SK-N-SH (cell line): ENCODE measurements at regions not wholly inside any gene's neighbourhood (a gene's known extent, or its start where the extent isn't known, plus 50 kb on each side); places are given as distances from the start of the nearest gene placed in this dataset.

Experiments used
- CTCF ChIA-PET: fragments of 300-600, 350-600 bp; formaldehyde crosslinking; extraction: SDS; loops from one replicate; lab custom pipeline; 2021; lab: Yijun Ruan, JAX
- POLR2A ChIA-PET: fragments of 350-600 bp; sonication (Branson Sonifier 250); formaldehyde crosslinking; extraction: SDS; loops from one replicate; lab custom pipeline; 2020; ENCODE audit warnings: antibody characterized with exemption, inconsistent platforms; lab: Yijun Ruan, JAX
- DNase-seq: peaks from one replicate; pipeline ENCODE4 v3.0.0; 2012
- H2AFZ ChIP-seq: fragments of 200-600 bp; sonication (generic); 2 replicates; pipeline ENCODE4 v1.8.1; 2016; ENCODE audit warnings: antibody characterized with exemption, mild to moderate bottlenecking, low read depth
- H3F3A ChIP-seq: fragments of 200-600 bp; sonication (generic); replicated peaks from 2 replicates; pipeline ENCODE3; 2016; ENCODE audit warnings: antibody characterized with exemption, mild to moderate bottlenecking; ENCODE audit not compliant: insufficient read depth
- H3K27ac ChIP-seq, 2 experiments: fragments of 200-500 bp in 1 of 2; fragments of 200-600 bp in 1 of 2; sonication (Bioruptor generic) in 1 of 2; sonication (generic), shearing (Covaris generic) in 1 of 2; 2 replicates each; pipeline versions ENCODE4 v1.5.1 to v1.6.1; 2014 to 2016; ENCODE audit warnings: low read depth in 2 of 2, inconsistent platforms in 1 of 2, low read length in 1 of 2, mild to moderate bottlenecking in 1 of 2, mixed read lengths in 1 of 2
- H3K27me3 ChIP-seq: fragments of 200-600 bp; sonication (generic), shearing (Covaris generic); 2 replicates; pipeline ENCODE4 v1.6.1; 2016; ENCODE audit warnings: mixed run types; ENCODE audit not compliant: insufficient read depth
- H3K36me3 ChIP-seq, 2 experiments: fragments of 200-500 bp in 1 of 2; fragments of 200-600 bp in 1 of 2; sonication (Bioruptor generic) in 1 of 2; sonication (generic) in 1 of 2; replicated peaks in 1 of 2; 2 replicates each; pipeline versions ENCODE3 to v1.5.1; 2014 to 2016; ENCODE audit warnings: low read length in 1 of 2, mild to moderate bottlenecking in 1 of 2; ENCODE audit not compliant: insufficient read depth in 2 of 2, control insufficient read depth in 1 of 2
- H3K4me1 ChIP-seq, 2 experiments: fragments of 200-500 bp in 1 of 2; fragments of 200-600 bp in 1 of 2; sonication (Bioruptor generic) in 1 of 2; sonication (generic), shearing (Covaris generic) in 1 of 2; 2 replicates each; pipeline versions ENCODE4 v1.5.1 to v1.6.1; 2014 to 2016; ENCODE audit warnings: low read depth in 1 of 2, low read length in 1 of 2, mixed run types in 1 of 2; ENCODE audit not compliant: insufficient read depth in 2 of 2, control insufficient read depth in 1 of 2
- H3K4me2 ChIP-seq: fragments of 200-600 bp; sonication (generic), shearing (Covaris generic); 2 replicates; pipeline ENCODE4 v1.6.1; 2017; ENCODE audit warnings: mixed run types
- H3K4me3 ChIP-seq, 2 experiments: fragments of 200-500 bp in 1 of 2; fragments of 200-600 bp in 1 of 2; sonication (Bioruptor generic) in 1 of 2; sonication (generic), shearing (Covaris generic) in 1 of 2; 2 replicates each; pipeline versions ENCODE4 v1.5.1 to v1.8.1; 2014 to 2016; ENCODE audit warnings: low read depth in 2 of 2, inconsistent platforms in 1 of 2, low read length in 1 of 2, mild to moderate bottlenecking in 1 of 2, mixed read lengths in 1 of 2, moderate library complexity in 1 of 2
- H3K79me2 ChIP-seq: fragments of 200-600 bp; sonication (generic); 2 replicates; pipeline ENCODE4 v1.8.1; 2017; ENCODE audit warnings: mild to moderate bottlenecking; ENCODE audit not compliant: insufficient read depth
- H3K9ac ChIP-seq: fragments of 200-600 bp; sonication (generic); 2 replicates; pipeline ENCODE4 v1.6.1; 2017; ENCODE audit warnings: mixed run types
- H3K9me2 ChIP-seq: fragments of 200-600 bp; sonication (generic); 2 replicates; pipeline ENCODE4 v1.6.1; 2017; ENCODE audit warnings: mixed run types
- H3K9me3 ChIP-seq: fragments of 200-600 bp; sonication (generic); 2 replicates; pipeline ENCODE4 v1.6.1; 2017; ENCODE audit warnings: mixed run types, mild to moderate bottlenecking, moderate library complexity
- H4K20me1 ChIP-seq: fragments of 200-600 bp; sonication (generic); 2 replicates; pipeline ENCODE4 v1.6.1; 2017; ENCODE audit warnings: mild to moderate bottlenecking, mixed run types; ENCODE audit not compliant: insufficient read depth
- EZH2phosphoT487 ChIP-seq: fragments of 200-600 bp; sonication (generic); IDR thresholded peaks from 2 replicates; pipeline ENCODE4 v1.6.1; 2017; ENCODE audit warnings: low read depth, mixed run types, mild to moderate bottlenecking, antibody characterized with exemption, moderate library complexity, borderline replicate concordance
- FOSL2 ChIP-seq: IDR thresholded peaks from 2 replicates; pipeline ENCODE4 v1.4.0; 2012; ENCODE audit warnings: low read depth, mild to moderate bottlenecking, moderate library complexity, borderline replicate concordance
- FOXM1 ChIP-seq: IDR thresholded peaks from 2 replicates; pipeline ENCODE4 v1.4.0; 2012; ENCODE audit warnings: low read depth, mild to moderate bottlenecking
- GATA2 ChIP-seq: sonication (generic); formaldehyde crosslinking; IDR thresholded peaks from 2 replicates; pipeline ENCODE4 v1.5.0; 2020; ENCODE audit warnings: mild to moderate bottlenecking, missing genetic modification reagents
- NFIC ChIP-seq: IDR thresholded peaks from 2 replicates; pipeline ENCODE4 v1.4.0; 2012; ENCODE audit warnings: borderline replicate concordance
- NRF1 ChIP-seq: IDR thresholded peaks from 2 replicates; pipeline ENCODE4 v1.6.1; 2012; ENCODE audit warnings: low read depth, mild to moderate bottlenecking, low read length
- POLR2AphosphoS5 ChIP-seq: IDR thresholded peaks from 2 replicates; pipeline ENCODE4 v1.6.1; 2012; ENCODE audit warnings: low read depth, low read length
- RAD21 ChIP-seq: IDR thresholded peaks from 2 replicates; pipeline ENCODE4 v1.6.1; 2012; ENCODE audit warnings: mild to moderate bottlenecking, low read length
- SIN3A ChIP-seq: IDR thresholded peaks from 2 replicates; pipeline ENCODE4 v1.6.1; 2012; ENCODE audit warnings: low read depth, mild to moderate bottlenecking, low read length, moderate library complexity, borderline replicate concordance
- SMC3 ChIP-seq: IDR thresholded peaks from 2 replicates; pipeline ENCODE4 v1.6.1; 2012; ENCODE audit warnings: low read depth, low read length, improper control_type of control experiment
- TCF12 ChIP-seq: IDR thresholded peaks from 2 replicates; pipeline ENCODE4 v1.4.0; 2012
- TEAD4 ChIP-seq: IDR thresholded peaks from 2 replicates; pipeline ENCODE4 v1.4.0; 2012; ENCODE audit warnings: mild to moderate bottlenecking, borderline replicate concordance; ENCODE audit not compliant: insufficient read depth
- WGBS: methylation state at CpG from one replicate; pipeline ENCODE4 v1.1.6; 2017; ENCODE audit warnings: low lambda C conversion rate; 5-methylcytosine and 5-hydroxymethylcytosine counted together
- TF ChIP-seq, protein P1 (sequence below): fragments of 200-600 bp; sonication (generic); IDR thresholded peaks from 2 replicates; pipeline ENCODE4 v1.6.1; 2017; ENCODE audit warnings: antibody characterized with exemption, mild to moderate bottlenecking, moderate library complexity
- TF ChIP-seq, protein P2 (sequence below): IDR thresholded peaks from 2 replicates; pipeline ENCODE4 v1.4.0; 2012; ENCODE audit warnings: low read depth
- TF ChIP-seq, protein P3 (sequence below): fragments of 150-350 bp; IDR thresholded peaks from 2 replicates; pipeline ENCODE4 v1.6.1; 2016; ENCODE audit warnings: mild to moderate bottlenecking, low read depth, low read length

DNA sequence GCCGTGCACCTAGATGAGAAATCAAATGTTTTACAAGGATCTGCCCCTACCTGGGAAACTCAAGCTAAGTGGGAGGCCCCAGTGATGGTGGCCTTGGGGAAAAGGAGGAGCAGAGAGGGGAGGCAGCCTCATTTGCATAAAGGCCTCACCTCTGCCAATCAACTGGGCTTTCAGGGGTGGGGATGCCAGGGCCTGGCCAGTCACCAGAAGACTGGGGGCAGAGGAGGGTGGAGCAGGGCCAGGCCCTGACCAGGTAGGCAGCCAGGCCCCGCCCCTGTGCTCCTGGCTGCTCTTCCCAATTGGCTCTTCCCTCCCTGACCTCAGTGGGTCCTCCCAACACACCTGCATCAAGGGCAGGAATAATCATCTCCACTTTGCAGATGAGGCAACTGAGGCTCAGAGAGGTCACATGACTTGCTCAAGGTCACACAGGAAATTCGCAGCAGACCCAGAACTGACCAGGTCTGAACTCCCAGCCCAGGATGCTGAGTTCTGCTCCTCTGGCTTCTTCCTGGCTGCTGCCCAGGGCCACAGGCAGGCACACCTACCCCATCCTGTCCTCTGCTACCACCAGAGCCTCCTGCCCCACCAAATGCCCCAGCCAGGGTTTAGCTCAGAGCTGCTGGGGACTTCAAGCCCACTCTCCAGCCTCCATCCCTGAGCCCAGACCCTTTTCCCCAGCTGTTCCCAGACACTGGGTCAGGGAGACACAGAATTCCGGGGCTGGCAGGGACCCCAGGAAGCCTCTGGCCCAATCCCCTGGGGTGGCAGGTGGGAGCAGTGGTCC, 677.9 kb downstream of the MATN1 start:
- CTCF ChIA-PET = interaction anchor here (1.6 kb wide), 1 partner anchor 8 kb away, joined by 4 read pairs; no protein-coding TSS in a partner anchor
- H2AFZ ChIP-seq = no peak overlapping the region
- TF ChIP-seq POLR2AphosphoS5 (no peak), TEAD4 (no peak), NRF1 (no peak), NFIC (no peak), FOSL2 (no peak), SMC3 (no peak), FOXM1 (no peak), GATA2 (CRISPR knock-in tag) (no peak), EZH2phosphoT487 (no peak), RAD21 (no peak), TCF12 (no peak), SIN3A (no peak)
- TF ChIP-seq, protein P1, sequence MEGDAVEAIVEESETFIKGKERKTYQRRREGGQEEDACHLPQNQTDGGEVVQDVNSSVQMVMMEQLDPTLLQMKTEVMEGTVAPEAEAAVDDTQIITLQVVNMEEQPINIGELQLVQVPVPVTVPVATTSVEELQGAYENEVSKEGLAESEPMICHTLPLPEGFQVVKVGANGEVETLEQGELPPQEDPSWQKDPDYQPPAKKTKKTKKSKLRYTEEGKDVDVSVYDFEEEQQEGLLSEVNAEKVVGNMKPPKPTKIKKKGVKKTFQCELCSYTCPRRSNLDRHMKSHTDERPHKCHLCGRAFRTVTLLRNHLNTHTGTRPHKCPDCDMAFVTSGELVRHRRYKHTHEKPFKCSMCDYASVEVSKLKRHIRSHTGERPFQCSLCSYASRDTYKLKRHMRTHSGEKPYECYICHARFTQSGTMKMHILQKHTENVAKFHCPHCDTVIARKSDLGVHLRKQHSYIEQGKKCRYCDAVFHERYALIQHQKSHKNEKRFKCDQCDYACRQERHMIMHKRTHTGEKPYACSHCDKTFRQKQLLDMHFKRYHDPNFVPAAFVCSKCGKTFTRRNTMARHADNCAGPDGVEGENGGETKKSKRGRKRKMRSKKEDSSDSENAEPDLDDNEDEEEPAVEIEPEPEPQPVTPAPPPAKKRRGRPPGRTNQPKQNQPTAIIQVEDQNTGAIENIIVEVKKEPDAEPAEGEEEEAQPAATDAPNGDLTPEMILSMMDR = no peak
- TF ChIP-seq, protein P2, sequence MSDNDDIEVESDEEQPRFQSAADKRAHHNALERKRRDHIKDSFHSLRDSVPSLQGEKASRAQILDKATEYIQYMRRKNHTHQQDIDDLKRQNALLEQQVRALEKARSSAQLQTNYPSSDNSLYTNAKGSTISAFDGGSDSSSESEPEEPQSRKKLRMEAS = no peak
- TF ChIP-seq, protein P3, sequence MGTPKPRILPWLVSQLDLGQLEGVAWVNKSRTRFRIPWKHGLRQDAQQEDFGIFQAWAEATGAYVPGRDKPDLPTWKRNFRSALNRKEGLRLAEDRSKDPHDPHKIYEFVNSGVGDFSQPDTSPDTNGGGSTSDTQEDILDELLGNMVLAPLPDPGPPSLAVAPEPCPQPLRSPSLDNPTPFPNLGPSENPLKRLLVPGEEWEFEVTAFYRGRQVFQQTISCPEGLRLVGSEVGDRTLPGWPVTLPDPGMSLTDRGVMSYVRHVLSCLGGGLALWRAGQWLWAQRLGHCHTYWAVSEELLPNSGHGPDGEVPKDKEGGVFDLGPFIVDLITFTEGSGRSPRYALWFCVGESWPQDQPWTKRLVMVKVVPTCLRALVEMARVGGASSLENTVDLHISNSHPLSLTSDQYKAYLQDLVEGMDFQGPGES = no peak
- TF ChIP-seq, all 33 proteins: peak for 0
- Histone ChIP-seq H3K79me2 (no peaks in the 10 kb centered on the region), H3K27ac (no peak overlapping the region), H3K36me3 (no peaks in the 10 kb centered on the region), H3K4me3 (no peak overlapping the region), H3K9me3 (no peaks in the 10 kb centered on the region), H3K4me1 (no peaks in the 10 kb centered on the region; a peak in 1 of 4 replicates), H4K20me1 (no peaks in the 10 kb centered on the region), H3K4me2 (no peak overlapping the region), H3K9ac (no peak overlapping the region), H3K27me3 (no peaks in the 10 kb centered on the region; the same call in 1 of the 2 replicates), H3K9me2 (no peaks in the 10 kb centered on the region), H3F3A (no peaks in the 10 kb centered on the region)
- POLR2A ChIA-PET = no interaction called here
- 61% methylated on average over 4 of the region's 4 CpGs for WGBS
- DNase-seq = no peak
